ENCODE measurements at regions not wholly inside any gene's neighbourhood (a gene's known extent, or its start where the extent isn't known, plus 50 kb on each side); places are given as distances from the start of the nearest gene placed in this dataset.

GRCh38 chr10:128499956-128500355 is 373.7 kb upstream of the MKI67 start:
- DNase-seq: no peak

GRCh38 chr10:128500642-128501041 is 374.4 kb upstream of the MKI67 start:
- no peak for DNase-seq

GRCh38 chr10:128505346-128505745 is 379.1 kb upstream of the MKI67 start:
- no peak for DNase-seq

GRCh38 chr10:128506423-128506822 is 380.2 kb upstream of the MKI67 start:
- DNase-seq: no peak

GRCh38 chr10:128507066-128507465 is 380.8 kb upstream of the MKI67 start:
- no peak for DNase-seq

- no peak for DNase-seq
These were observed 385.1 kb upstream of the MKI67 start for GRCh38 chr10:128511284-128511683.

GRCh38 chr10:128512767-128513166 is 386.5 kb upstream of the MKI67 start:
- DNase-seq: no peak

- DNase-seq: no peak
These were observed 388.3 kb upstream of the MKI67 start for GRCh38 chr10:128514536-128514935.

- DNase-seq: no peak
These were observed 390.0 kb upstream of the MKI67 start for GRCh38 chr10:128516180-128516579.

GRCh38 chr10:128517167-128517566 is 390.9 kb upstream of the MKI67 start:
- DNase-seq: no peak

- DNase-seq: no peak
These were observed 391.8 kb upstream of the MKI67 start for GRCh38 chr10:128518000-128518399.

GRCh38 chr10:128519581-128519980 is 393.4 kb upstream of the MKI67 start:
- no peak for DNase-seq

GRCh38 chr10:128520211-128520815 is 394.1 kb upstream of the MKI67 start:
- DNase-seq: no peak

- DNase-seq: no peak
These were observed 396.5 kb upstream of the MKI67 start for GRCh38 chr10:128522551-128523308.

- DNase-seq: no peak
These were observed 399.2 kb upstream of the MKI67 start for GRCh38 chr10:128525444-128525843.

- no peak for DNase-seq
These were observed 399.7 kb upstream of the MKI67 start for GRCh38 chr10:128525936-128526335.

GRCh38 chr10:128526791-128527375 is 400.7 kb upstream of the MKI67 start:
- peak; percentile 81 for DNase-seq

GRCh38 chr10:128527711-128528110 is 401.5 kb upstream of the MKI67 start:
- no peak for DNase-seq

- no peak for DNase-seq
These were observed 401.9 kb upstream of the MKI67 start for GRCh38 chr10:128528167-128528566.

- DNase-seq: no peak
These were observed 402.6 kb upstream of the MKI67 start for GRCh38 chr10:128528781-128529180.

- DNase-seq: no peak
These were observed 403.0 kb upstream of the MKI67 start for GRCh38 chr10:128529225-128529624.

GRCh38 chr10:128530301-128530700 is 404.1 kb upstream of the MKI67 start:
- DNase-seq: no peak

GRCh38 chr10:128530946-128531345 is 404.7 kb upstream of the MKI67 start:
- DNase-seq: no peak

- no peak for DNase-seq
These were observed 408.5 kb upstream of the MKI67 start for GRCh38 chr10:128534686-128535085.

All from left hindlimb (tissue), 1 donor.